NCI-H2081 treated with DMSO at 0.1 percent for 48 hours (cell line): ENCODE measurements at regions not wholly inside any gene's neighbourhood (a gene's known extent, or its start where the extent isn't known, plus 50 kb on each side); places are given as distances from the start of the nearest gene placed in this dataset.
"Not testable (repeated sequence)": the region's sequence is repeated elsewhere in the genome, so short reads cannot be mapped to it uniquely, and the experiment has no call there.

Experiments
- DNase-seq: peaks from one replicate; lab custom pipeline; 2025; lab: John Stamatoyannopoulos, UW

- not testable (repeated sequence) for DNase-seq
Measured at GRCh38 chr2:53206226-53206625, 561.4 kb upstream of the CHAC2 start.

- no peak for DNase-seq
Measured at GRCh38 chr2:53202063-53202462, 565.5 kb upstream of the CHAC2 start.

- DNase-seq = no peak
Measured at GRCh38 chr2:53200072-53200471, 567.5 kb upstream of the CHAC2 start.

DNA sequence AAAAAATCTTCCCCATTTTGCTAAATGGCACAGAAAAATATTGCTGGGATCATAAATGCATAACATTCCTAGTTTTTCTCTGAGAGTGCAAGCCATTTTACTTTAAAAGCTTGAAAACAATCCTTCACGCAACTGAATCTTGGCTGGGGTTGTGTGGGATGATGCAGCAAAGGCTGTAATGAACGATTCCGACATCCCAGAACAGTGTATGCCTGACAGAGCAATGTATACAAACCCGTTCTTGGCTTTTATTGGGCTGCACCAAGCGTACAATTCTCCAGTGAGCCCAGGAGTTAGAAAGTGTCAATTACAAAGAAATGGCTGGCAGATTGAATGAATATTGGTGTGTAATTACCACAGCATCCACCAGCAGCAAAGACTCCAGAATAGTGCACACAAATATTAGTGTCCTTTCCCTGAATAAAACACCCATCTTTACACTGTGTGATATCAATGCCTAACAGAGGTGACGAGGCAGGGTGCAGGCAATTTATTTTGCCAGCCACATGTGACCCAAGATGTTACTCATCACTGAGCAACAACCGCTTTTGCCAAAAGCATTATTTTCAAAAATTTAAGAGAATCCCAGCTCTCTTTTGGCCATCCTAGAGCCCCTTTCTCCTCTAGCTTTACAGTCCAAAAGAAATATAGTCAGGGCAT, 578.6 kb upstream of the CHAC2 start:
- no peak for DNase-seq

DNA sequence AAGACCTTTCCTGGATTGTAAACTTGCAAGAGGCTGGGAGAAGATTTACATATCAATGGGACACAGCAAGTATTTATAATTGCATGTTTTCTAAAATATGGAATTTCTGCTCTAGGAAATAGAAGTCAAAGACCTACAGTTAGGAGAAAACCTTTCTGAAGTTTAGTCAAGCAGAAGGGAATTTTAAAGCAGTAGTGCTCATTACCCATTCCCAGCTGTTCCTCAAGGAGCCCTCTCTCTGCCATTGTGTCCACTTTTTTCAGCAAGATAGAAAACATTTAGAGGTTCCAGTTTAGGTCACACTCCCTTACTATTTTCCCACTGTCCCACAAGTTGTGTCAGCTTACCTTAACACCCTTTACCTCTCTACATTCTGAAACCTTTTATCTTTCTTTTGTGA, 584.0 kb upstream of the CHAC2 start:
- DNase-seq = no peak

DNA sequence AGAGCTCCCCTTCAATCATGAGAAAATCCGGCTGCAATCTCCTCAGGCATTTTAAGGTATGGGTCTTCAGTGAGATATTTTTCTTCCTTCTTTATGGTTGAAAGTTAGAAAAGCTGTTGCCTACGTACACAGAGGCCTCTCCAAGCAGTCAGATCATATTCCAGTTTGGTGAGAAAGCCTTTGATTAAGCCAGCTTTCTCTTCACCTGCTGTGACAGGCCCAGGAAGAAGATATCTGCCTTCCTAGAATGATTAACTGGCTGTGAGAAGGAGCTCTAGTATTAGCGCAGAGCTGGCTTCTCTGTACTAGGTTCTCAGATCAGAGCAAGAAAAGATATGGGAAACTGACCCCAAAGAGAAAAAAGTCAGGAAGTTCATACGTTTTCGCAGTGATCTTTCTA, 585.0 kb upstream of the CHAC2 start:
- DNase-seq = no peak

DNA sequence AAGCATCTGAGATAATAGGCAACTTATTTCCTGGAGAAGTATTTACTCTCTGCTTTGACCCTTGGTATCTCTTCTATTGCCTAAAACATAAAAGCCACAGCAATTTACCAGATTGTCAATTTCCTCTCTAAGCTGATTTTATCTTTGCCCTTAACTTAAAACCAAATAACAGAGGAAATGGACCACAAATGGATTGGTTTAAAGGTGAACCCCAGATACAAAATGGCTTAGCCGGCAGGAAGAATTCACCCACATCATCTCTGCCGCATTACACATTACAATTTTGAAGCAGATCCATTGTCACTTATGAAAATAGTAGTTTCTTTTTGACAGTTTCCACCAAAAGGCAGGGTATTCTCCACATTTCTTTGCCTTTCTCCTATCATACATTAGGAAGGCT, 585.8 kb upstream of the CHAC2 start:
- no peak for DNase-seq

DNA sequence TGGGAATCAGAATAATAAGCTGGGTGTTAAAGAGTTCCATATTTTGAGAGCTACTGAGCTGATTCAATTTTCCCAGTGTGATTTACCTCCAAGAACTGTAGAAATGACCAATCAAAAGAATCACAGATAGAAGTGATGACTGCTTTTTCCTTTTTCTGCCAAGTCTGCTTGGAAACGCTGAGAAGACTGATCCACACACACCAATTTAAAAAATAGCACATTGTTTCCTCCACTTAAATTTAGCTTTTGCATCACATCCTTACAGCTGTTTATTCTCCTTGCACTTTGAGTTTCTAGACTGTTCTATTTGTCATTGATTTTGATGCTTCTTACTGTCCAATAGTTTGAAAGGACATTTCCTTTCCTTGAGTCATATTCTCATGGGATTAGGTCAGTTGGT, 590.3 kb upstream of the CHAC2 start:
- DNase-seq = no peak

DNA sequence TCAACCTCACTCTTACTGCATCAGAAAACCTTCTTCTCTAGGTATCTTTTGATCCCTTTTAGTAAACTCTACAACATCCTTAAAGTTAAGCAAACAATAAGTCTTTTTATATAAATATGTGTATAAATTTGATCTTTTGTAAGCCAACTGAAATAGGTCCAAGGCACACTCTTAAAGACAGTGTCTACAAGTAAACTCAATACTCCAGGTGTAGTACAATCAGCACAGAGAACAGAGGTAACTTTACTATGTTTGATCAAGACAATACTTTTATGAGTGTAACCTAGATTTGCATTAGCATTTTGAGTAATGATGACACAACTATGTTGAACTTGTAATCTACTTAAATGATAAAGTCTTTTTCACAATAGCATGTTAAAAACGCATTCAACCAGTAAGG, 593.1 kb upstream of the CHAC2 start:
- no peak for DNase-seq

- no peak for DNase-seq
Measured at GRCh38 chr2:53173698-53174455, 593.7 kb upstream of the CHAC2 start.

DNA sequence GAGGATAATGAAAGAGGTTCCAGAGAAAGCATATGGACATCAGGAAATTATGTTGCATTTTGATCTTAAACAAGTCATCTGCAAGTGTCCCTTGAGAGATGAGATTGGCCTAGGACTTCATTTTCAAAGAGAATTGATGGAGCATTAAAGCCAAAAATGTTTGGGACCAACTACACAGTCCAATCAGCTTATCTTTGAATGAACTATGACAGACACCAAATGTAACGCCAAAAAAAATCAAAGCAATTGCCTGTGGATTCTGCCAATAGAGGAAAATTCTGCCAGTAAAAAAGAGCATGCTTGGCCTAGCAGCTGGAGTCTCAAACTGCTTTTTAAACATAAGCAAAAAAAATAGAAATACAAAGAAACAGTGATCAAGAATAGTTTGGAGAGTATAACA, 594.5 kb upstream of the CHAC2 start:
- DNase-seq = no peak

- DNase-seq = no peak
Measured at GRCh38 chr2:53170466-53170865, 597.1 kb upstream of the CHAC2 start.

GRCh38 chr2:53167227-53167626, 600.4 kb upstream of the CHAC2 start:
- no peak for DNase-seq

DNA sequence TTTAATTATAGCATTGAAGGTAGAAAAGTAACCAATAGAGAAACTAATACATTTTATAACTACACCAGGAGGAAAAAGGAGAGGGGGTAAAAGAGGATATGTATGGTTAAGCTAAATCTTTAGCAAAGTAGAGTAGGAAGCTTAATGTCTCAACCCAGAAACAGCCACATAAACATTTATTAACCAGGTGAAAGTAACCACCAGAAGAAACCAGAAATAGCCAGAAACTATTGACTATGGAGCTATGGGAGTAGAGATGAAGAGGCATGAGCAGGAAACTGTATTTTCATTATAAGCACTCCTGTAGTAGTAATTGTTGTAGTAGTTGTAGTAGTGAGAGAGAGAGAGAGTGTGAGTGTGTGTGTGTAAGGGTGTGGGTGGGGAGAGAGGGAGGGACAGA, 617.5 kb upstream of the CHAC2 start:
- no peak for DNase-seq

DNA sequence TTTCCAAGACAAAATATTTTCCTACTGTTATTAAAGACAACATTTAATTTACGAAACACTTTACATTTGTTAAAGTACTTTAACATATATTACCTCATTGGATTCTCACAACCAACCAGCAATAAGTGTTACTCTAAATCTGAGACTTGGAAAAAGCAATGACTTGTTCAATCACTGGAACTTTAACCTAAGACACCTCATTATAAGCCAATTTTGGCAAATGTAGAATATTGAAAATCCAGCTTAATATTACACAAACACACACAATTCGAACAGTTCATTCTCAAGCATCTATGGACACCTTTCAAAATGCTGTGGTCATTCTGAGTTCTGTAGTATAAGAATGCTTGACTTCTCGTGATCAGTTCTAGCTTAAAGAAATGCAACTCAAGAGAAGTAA, 619.4 kb upstream of the CHAC2 start:
- no peak for DNase-seq

- DNase-seq = no peak
Measured at GRCh38 chr2:53131416-53131815, 636.2 kb upstream of the CHAC2 start.

GRCh38 chr2:53130441-53130943, 637.1 kb upstream of the CHAC2 start:
- no peak for DNase-seq

DNA sequence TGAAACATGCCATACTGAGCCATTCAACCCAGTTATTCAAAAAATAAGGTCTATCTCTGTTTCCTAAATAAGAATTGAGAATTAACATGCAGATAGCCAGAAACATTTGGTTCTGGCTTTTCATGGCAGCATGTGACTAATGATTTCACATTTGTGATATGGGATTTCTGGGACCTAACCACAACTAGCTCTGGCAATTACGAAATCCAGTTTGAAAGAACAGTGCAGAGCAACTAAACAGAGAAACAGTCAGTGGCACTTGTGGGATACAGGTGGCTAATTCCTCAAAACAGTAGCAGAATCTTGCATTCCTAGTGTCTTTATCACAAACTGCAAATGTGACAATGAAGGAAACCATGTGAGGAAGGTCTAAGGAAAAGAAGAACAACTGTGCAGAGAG, 637.8 kb upstream of the CHAC2 start:
- DNase-seq = no peak

- no peak for DNase-seq
Measured at GRCh38 chr2:53127061-53127650, 640.4 kb upstream of the CHAC2 start.

DNA sequence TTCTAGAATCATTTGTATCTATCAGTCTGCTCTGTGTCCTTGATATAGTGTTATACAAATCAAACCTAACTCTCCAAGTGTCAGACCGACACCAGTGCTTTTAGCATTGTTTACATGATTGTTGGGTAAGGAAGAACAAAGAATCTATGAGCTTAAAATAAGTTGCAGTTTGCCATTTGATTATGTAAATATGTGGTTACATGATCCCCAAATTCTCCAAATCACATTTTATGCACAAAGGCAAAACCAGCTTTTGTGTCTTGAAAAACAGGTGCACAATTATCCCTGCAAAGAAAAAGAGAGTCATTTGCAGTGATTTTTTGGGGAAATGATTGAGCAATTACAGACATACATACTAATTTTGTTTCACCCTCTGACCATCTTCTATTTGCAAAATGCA, 652.6 kb upstream of the CHAC2 start:
- DNase-seq = no peak

DNA sequence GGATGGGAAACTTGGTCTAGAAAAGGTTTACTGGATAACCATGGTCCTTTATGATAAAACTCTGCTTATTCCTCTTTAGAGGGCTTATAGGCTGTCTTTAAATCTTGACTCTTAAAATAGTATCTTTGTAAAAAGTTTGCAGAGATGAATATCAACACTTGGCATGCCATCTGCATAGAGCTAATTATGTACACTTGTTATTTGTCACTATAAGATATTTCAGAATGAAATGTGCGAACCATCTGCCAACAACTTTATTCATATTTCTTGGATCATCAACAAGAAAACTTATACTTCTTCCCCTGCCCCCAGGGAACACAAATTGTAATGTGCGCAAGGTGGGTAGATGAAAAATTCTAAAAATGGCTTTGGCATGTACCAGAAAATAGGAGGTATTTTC, 653.0 kb upstream of the CHAC2 start:
- no peak for DNase-seq

DNA sequence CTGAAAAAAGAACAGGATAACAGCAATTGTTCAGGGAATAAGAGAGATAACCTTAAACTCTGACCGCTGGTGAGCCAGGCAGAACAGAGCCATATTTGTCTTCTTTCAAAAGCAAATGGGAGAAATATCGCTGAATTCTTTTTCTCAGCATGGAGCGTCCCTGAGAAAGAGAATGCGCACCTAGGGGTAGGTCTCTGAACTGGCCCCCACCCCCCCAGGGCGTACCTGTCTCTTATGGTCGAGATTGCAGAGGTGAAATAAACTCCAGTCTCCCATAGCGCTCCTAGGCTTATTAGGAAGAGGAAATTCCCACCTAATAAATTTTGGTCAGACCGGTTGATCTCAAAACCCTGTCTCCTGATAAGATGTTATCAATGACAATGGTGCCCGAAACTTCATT, 655.2 kb upstream of the CHAC2 start:
- not testable (repeated sequence) for DNase-seq

DNA sequence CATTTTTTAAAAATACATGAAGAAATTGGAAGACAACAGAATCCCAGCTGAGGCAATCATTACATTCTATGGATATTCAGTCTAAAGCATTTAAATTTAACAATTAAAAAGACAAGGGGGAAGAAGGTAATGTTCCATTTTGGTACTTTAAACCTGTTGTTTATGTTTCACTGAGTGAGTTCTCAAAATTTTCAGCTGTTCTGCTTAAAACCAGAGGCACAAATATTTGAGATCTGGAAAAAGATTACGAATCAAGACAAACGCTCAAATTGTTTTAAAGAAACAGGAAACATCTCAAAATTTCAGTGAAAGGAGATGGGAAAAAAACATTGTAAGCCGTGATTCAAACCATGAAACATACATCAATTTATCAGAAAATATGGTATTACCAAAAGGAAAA, 656.2 kb upstream of the CHAC2 start:
- no peak for DNase-seq
